GM19239 (cell line): ENCODE measurements at regions not wholly inside any gene's neighbourhood (a gene's known extent, or its start where the extent isn't known, plus 50 kb on each side); places are given as distances from the start of the nearest gene placed in this dataset.
"Not testable (repeated sequence)": the region's sequence is repeated elsewhere in the genome, so short reads cannot be mapped to it uniquely, and the experiment has no call there.

Source experiments
- DNase-seq: peaks from one replicate; pipeline ENCODE4 v3.0.0; 2011; ENCODE audit warnings: low spot score; ENCODE audit not compliant: insufficient read length
- FAIRE-seq: peaks from 2 replicates; lab custom pipeline; 2011; peaks lifted over from hg19 to GRCh38; lab: Jason Lieb, UNC

GRCh38 chr6:134451529-134451928, 133.6 kb upstream of the SGK1 start:
- no peak for FAIRE-seq
- DNase-seq, result no peak

DNA sequence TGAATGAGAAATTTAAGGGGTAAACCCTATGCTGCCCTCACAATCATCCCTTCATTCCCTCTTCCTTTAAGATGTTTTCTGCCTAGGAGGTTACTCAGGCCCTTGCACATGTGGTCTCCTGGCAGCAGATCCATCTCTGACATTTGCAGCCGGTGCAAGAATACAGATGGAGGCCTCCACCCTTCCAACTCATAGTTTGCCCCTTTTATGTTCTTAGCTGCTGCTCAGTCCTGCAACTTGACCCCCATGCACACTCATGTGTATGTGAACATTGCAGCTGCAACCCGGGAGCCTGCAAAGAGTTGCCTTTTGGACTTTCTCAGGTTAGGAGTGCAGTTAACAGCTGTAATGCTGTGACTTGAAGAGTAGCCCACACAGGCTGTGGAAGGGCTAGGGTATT, 131.9 kb upstream of the SGK1 start:
- FAIRE-seq (no peak), DNase-seq (no peak)

- DNase-seq (no peak), FAIRE-seq (no peak)
Measured at GRCh38 chr6:134449004-134449403, 131.1 kb upstream of the SGK1 start.

DNA sequence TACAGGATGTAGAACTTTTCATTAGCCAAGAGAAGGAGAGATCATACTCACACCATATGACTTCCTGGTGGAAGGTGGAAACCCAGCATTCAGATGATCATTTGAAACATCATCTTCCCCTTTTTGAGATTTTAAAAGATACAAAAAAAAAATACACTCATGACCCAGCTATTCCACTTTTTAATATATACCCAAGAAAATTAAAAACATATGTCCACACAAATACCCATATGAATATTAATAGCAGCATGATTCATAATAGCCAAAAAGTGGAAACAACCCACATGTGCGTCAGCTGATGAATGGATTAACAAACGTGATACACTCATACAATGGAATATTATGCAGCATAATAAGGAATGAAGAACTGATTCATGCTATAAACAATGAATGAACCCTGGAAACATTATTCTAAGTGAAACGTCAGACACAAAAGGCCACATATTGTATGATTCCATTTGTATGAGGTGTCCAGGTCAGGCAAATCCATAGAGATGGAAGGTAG, 130.0 kb upstream of the SGK1 start:
- DNase-seq (no peak), FAIRE-seq (no peak)

DNA sequence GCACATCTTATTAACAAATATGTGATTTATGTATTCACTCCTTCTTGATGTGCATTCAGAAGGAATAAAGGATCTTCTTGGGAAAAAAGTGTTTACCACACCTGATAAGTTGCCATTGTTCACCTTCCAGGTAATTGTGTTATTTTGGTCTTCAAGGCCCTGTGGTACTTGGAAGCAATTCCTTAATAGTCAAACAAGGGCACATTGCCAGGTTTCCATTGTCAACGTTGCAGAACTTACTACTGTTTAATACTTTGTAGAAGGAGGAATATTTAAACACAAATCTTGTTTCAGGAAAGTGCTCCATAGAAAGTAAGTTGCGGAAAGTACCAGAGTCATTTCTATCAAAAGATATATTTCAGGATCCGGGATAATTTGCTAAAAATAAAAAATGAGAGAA, 129.5 kb upstream of the SGK1 start:
- DNase-seq (no peak), FAIRE-seq (no peak)

- DNase-seq, result no peak
- FAIRE-seq, result no peak
Measured at GRCh38 chr6:134446896-134447295, 129.0 kb upstream of the SGK1 start.

DNA sequence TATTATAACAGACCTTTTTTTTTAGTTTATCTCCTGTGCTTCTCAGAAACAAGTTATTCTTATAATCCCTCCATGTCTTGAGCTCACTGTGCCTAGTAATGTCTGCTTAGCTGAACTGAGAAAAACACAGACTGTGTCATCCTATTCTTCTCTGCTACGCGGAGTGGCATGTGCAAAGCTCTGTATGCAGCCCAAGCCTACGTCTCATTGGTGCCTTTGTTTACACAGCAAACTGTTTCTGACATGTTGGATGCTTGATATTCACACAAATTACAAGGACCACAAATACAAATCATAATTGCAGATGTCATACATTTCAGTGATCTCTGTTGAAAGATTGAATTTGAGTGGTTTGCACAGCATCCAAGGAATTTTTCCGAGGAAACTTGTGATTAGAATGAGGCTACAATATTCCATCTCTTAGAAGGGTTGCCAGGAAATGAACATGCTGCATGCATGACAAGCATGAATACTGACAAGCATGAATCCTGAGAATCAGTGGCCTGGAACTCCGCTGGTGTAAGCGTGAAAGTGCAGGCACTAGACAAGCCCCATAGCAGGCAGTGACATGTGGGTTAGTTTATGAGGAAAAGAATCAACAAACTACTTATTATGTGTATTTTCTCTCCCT, 128.4 kb upstream of the SGK1 start:
- FAIRE-seq (no peak), DNase-seq (no peak)

- FAIRE-seq (no peak), DNase-seq (no peak)
Measured at GRCh38 chr6:134443009-134443408, 125.1 kb upstream of the SGK1 start.

DNA sequence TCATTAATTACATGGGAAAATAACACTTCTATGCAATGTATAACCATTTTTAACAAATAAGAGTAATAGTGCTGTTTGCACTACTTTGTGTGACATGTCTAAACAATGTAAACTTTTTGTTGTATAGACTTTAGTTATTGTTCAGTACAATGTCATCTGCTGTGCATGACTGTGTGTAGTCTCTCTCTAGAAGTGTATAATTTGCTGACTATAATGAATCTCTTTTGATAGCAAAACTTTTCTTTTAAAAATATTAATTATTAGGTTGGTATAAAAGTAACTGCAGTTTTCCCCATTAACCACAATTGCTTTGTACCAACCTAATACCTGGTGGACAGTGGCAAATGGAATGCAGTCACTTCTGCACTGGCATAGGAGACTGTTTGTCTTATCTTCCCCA, 124.2 kb upstream of the SGK1 start:
- DNase-seq (no peak), FAIRE-seq (no peak)

- FAIRE-seq (no peak), DNase-seq (no peak)
Measured at GRCh38 chr6:134438837-134439236, 120.9 kb upstream of the SGK1 start.

- FAIRE-seq, result no peak
- DNase-seq, result no peak
Measured at GRCh38 chr6:134437376-134437775, 119.5 kb upstream of the SGK1 start.

DNA sequence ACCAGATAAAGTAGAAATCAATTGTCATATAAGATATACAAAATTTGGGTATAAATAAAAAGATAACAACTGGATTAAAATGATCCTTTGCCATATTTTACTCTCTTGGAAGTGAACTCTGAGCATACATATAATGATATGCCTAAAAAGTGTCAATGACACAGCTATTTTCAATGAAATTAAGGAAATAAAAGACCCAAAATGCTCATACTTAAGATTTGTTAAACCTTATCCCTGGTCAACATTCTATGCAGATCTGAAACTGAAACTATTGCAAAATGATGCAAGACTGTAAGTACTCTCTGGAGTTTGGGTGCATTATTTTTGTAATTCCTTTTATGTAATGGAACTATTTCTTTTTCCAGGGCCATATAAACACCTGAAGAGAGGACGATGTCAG, 119.0 kb upstream of the SGK1 start:
- no peak for DNase-seq
- no peak for FAIRE-seq

DNA sequence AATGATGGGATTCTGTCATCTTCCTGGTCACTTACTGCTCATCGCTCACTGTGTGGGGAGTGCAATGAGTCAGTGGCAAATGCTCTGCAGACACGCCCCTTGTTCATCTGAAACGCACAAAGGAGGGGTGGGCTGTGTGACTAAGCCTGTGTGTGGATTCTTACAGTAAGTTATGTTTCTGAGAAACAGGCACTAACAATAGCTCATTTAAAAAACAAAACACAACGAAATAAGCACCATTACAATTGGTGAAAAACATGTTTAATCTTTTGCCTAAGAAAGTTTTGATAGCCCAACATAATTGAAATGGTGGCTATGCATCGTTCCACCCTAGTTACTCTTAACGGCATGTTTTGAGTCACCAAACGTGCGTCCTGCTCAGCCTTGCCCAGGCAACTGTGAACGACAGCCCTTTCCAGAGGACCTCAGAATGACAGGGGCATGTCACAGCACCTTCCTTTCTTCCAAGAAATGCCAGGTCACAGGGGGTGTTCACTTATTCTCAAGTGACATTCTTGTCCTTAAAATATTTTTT, 118.4 kb upstream of the SGK1 start:
- DNase-seq, result peak; percentile 36

GRCh38 chr6:134435814-134436280, 117.9 kb upstream of the SGK1 start:
- FAIRE-seq, result no peak
- DNase-seq, result no peak

More for the DNA sequence above, 118.4 kb upstream of the SGK1 start:
- FAIRE-seq, result peak; percentile 31

DNA sequence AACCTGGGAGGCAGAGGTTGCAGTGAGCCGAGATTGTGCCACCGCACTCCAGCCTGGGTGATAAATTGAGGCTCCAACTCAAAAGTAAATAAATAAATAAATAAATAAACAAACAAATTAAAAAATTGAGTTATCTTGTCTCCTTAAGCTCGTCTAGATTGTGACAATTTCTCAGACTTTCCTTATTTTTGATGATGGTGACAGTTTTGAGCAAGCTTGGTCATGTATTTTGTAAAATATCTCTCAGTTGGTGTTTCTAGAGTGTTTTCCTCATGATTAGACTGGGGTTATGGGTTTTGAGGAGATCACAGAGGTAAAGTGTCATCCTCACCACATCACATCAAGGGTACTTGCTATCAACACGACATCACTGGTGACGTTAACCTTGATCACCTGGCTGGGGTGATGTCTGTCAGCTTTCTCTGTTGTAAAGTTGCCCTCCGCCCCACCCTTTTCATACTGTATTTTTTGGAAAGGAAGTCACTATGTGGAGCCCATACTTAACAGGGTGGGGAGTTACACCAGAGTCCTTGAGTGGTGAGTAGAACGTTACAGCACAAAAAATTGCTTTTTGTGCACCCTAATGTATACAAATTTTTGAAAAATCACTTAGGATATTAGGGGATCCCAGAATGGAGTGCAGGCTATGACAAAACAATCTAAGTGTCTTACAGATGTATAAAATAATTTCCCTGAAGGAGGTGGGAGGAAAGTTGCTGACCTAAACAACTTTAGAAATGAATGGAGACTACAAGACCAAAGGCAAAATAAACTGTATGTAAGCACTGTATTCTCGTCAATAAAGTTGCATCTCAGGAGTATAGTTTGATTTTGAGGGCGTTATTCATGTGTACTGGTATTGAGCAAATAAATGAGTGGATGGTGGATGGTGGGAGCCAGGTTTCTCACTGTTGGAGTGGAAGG, 116.4 kb upstream of the SGK1 start:
- FAIRE-seq, result no peak
- DNase-seq, result no peak

DNA sequence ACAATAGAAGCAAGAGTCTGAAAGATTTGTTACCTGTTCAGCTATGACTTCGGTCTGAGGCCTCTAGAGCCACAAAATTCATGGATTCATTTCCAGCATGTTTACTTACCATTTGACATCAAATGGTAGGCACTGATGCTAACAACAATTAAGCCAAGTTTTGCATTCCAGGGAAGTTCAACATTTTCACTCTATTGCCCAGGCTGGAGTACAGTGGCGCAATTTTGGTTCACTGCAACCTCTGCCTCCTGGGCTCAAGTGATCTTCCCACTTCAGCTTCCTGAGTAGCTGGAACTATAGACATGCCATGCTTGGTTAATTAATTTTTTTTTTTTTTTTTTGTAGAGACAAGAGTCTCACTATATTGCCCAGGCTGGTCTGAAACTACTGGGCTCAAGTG, 114.1 kb upstream of the SGK1 start:
- FAIRE-seq (no peak), DNase-seq (no peak)

DNA sequence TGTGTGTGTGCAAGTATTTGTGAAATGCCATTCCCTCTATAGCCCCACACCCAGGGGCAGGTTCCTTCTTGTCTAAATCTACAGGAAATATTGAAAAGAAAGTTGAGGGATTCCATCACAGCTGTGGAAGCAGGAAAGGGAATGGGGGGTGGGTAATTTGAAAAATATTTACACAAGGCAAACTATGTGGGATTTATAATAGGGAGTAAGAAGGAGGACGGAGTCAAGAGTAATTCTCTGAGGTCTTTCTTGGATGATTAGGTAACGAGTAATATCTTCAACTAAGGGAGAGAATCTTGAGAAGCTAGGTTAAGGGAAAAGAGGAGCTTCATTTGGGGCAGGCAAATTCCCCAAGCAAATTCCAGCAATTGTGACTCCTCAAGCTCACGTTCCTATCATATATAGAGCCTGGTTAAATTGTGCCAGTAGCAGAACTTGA, 113.5 kb upstream of the SGK1 start:
- FAIRE-seq (no peak), DNase-seq (no peak)

GRCh38 chr6:134429861-134430380, 112.0 kb upstream of the SGK1 start:
- FAIRE-seq, result no peak

GRCh38 chr6:134427721-134428120, 109.8 kb upstream of the SGK1 start:
- no peak for FAIRE-seq
- no peak for DNase-seq

More at GRCh38 chr6:134429861-134430380, 112.0 kb upstream of the SGK1 start:
- DNase-seq, result no peak

DNA sequence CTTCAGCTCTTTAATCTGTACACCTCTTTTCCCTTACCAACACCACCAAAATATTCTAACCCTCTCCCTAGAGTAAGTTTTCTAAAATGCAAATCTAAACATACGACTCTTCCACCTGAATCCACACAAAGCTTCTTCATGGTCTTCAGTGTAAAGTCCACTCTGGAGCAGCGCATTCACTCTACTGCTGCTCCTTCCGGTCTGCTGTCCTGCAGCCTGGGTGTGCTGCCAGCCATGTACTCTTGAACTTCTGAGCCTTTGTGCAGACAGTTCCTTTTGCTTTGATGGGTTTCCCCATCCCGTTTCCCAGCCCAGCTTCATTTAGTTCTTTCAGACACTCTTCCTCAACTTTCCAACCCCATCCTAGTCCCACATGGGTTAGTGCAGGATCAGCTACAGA, 108.7 kb upstream of the SGK1 start:
- DNase-seq (no peak), FAIRE-seq (no peak)

DNA sequence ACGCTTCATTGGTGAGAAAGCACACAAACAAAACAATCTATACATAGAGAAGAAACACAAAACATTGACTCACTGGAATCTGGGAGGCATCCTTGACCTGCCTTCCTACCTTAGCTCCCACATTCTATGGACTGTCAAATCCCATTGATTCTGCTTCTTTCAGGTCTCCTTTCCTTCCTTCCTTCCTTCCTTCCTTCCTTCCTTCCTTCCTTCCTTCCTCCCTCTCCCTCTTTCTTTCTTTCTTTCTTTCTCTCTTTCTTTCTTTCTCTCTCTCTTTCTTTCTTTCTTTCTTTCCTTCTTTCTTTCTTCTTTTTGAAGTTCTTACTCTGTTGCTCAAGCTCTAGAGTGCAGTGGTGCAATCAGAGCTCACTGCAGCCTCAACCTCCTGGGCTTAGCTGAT, 108.0 kb upstream of the SGK1 start:
- not testable (repeated sequence) for DNase-seq, FAIRE-seq
